Trophoblast cell (in vitro differentiated cells and primary cell): ENCODE measurements at regions not wholly inside any gene's neighbourhood (a gene's known extent, or its start where the extent isn't known, plus 50 kb on each side); places are given as distances from the start of the nearest gene placed in this dataset.
A peak's percentile ranks its signal among the peaks of the same experiment; 100 is the strongest.
"Not testable (repeated sequence)": the region's sequence is repeated elsewhere in the genome, so short reads cannot be mapped to it uniquely, and the experiment has no call there.

ENCODE experiments used
- DNase-seq, 2 donors: peaks; one replicate each; pipeline ENCODE4 v3.0.0-alpha.2; 2016
- H2AFZ ChIP-seq: 2 replicates; pipeline ENCODE4 v1.6.1; 2013; ENCODE audit warnings: low read length, moderate library complexity, mild to moderate bottlenecking; ENCODE audit not compliant: insufficient read depth, poor library complexity
- H2AK5ac ChIP-seq: 2 replicates; pipeline ENCODE4 v1.6.1; 2013; ENCODE audit warnings: mild to moderate bottlenecking, low read length
- H2BK120ac ChIP-seq: 2 replicates; pipeline ENCODE4 v1.6.1; 2013; ENCODE audit warnings: low read length, mild to moderate bottlenecking, moderate library complexity; ENCODE audit not compliant: insufficient read depth, poor library complexity
- H2BK12ac ChIP-seq: 2 replicates; pipeline ENCODE4 v1.6.1; 2013; ENCODE audit warnings: mild to moderate bottlenecking, low read length, moderate library complexity
- H2BK5ac ChIP-seq: 2 replicates; pipeline ENCODE4 v1.6.1; 2013; ENCODE audit warnings: low read length, low read depth, moderate library complexity, mild to moderate bottlenecking; ENCODE audit not compliant: poor library complexity
- H3K14ac ChIP-seq: 2 replicates; pipeline ENCODE4 v1.6.1; 2013; ENCODE audit warnings: mild to moderate bottlenecking, low read length
- H3K18ac ChIP-seq: 2 replicates; pipeline ENCODE4 v1.6.1; 2013; ENCODE audit warnings: mild to moderate bottlenecking, low read length
- H3K23ac ChIP-seq: 2 replicates; pipeline ENCODE4 v1.6.1; 2013; ENCODE audit warnings: low read length
- H3K27ac ChIP-seq: 2 replicates; pipeline ENCODE4 v1.5.1; 2013; ENCODE audit warnings: low read depth, mild to moderate bottlenecking, inconsistent platforms, low read length, moderate library complexity
- H3K27me3 ChIP-seq: 2 replicates; pipeline ENCODE4 v1.6.1; 2013; ENCODE audit warnings: inconsistent platforms, mild to moderate bottlenecking, low read length, moderate library complexity; ENCODE audit not compliant: insufficient read depth
- H3K36me3 ChIP-seq, 2 experiments: 1 replicate in 1 of 2; 2 replicates in 1 of 2; pipeline ENCODE4 v1.6.1; 2013; ENCODE audit warnings: low read length in 2 of 2, mild to moderate bottlenecking in 2 of 2, moderate library complexity in 1 of 2; ENCODE audit not compliant: insufficient read depth in 2 of 2, control insufficient read depth in 1 of 2
- H3K4ac ChIP-seq: 2 replicates; pipeline ENCODE4 v1.6.1; 2013; ENCODE audit warnings: low read depth, mild to moderate bottlenecking, low read length, moderate library complexity
- H3K4me1 ChIP-seq, 2 experiments: 1 replicate in 1 of 2; 2 replicates in 1 of 2; pipeline ENCODE4 v1.6.1; 2013; ENCODE audit warnings: low read length in 2 of 2, mild to moderate bottlenecking in 2 of 2, moderate library complexity in 1 of 2; ENCODE audit not compliant: insufficient read depth in 2 of 2, control insufficient read depth in 1 of 2
- H3K4me2 ChIP-seq: 2 replicates; pipeline ENCODE4 v1.6.1; 2013; ENCODE audit warnings: inconsistent platforms, mild to moderate bottlenecking, low read length, moderate library complexity
- H3K4me3 ChIP-seq: 2 replicates; pipeline ENCODE4 v1.5.1; 2013; ENCODE audit warnings: mild to moderate bottlenecking, low read depth, low read length, inconsistent platforms
- H3K79me1 ChIP-seq: one replicate; pipeline ENCODE4 v1.6.1; 2013; ENCODE audit warnings: low read length
- H3K79me2 ChIP-seq: 2 replicates; pipeline ENCODE4 v1.6.1; 2013; ENCODE audit warnings: low read length, mild to moderate bottlenecking; ENCODE audit not compliant: control insufficient read depth, insufficient read depth, poor library complexity
- H3K9ac ChIP-seq: 2 replicates; pipeline ENCODE4 v1.6.1; 2013; ENCODE audit warnings: mild to moderate bottlenecking, low read length
- H3K9me3 ChIP-seq: 2 replicates; pipeline ENCODE4 v1.6.1; 2013; ENCODE audit warnings: low read depth, mild to moderate bottlenecking, control low read depth, inconsistent platforms, low read length; ENCODE audit not compliant: insufficient read depth
- H4K12ac ChIP-seq: 2 replicates; pipeline ENCODE4 v1.6.1; 2013; ENCODE audit warnings: low read depth, mild to moderate bottlenecking, low read length, moderate library complexity
- H4K8ac ChIP-seq: 2 replicates; pipeline ENCODE4 v1.6.1; 2013; ENCODE audit warnings: low read depth, mild to moderate bottlenecking, low read length, moderate library complexity
- H4K91ac ChIP-seq: one replicate; pipeline ENCODE4 v1.6.1; 2013; ENCODE audit warnings: low read depth, mild to moderate bottlenecking, low read length, moderate library complexity
- WGBS: extraction: QIAGEN DNeasy Blood & Tissue Kit; methylation state at CpG from one replicate; pipeline ENCODE4 v1.1.7; 2013; ENCODE audit warnings: missing lambda C conversion rate; ENCODE audit not compliant: insufficient read length, insufficient coverage; ENCODE audit errors: extremely low coverage; 5-methylcytosine and 5-hydroxymethylcytosine counted together

GRCh38 chr12:102643879-102644575, 163.7 kb upstream of the IGF1 start:
- Histone ChIP-seq H3K18ac (no peak overlapping the region), H3K79me1 (no peaks in the 10 kb centered on the region), H4K91ac (no peak overlapping the region), H3K36me3 (no peaks in the 10 kb centered on the region), H2AK5ac (no peak overlapping the region), H2AFZ (no peak overlapping the region), H4K12ac (no peak overlapping the region), H2BK12ac (no peak overlapping the region), H4K8ac (no peak overlapping the region), H3K27ac (no peak overlapping the region), H3K23ac (no peak overlapping the region), H3K4me1 (no peaks in the 10 kb centered on the region), H2BK120ac (no peak overlapping the region), H3K4me3 (no peak overlapping the region), H2BK5ac (no peak overlapping the region), H3K4ac (no peak overlapping the region), H3K14ac (no peak overlapping the region), H3K79me2 (no peaks in the 10 kb centered on the region), H3K9ac (no peak overlapping the region), H3K4me2 (no peak overlapping the region), H3K9me3 (no peaks in the 10 kb centered on the region), H3K27me3 (no peaks in the 10 kb centered on the region)
- no CpG with 5 or more reads among the region's 2 CpGs for WGBS
- DNase-seq, result no peak

GRCh38 chr12:102642199-102642598, 161.8 kb upstream of the IGF1 start:
- no peaks in the 10 kb centered on the region for H3K79me2 ChIP-seq
- H3K18ac ChIP-seq, result no peak overlapping the region
- no peak overlapping the region for H3K14ac ChIP-seq
- no peak overlapping the region for H3K9ac ChIP-seq
- H2BK5ac ChIP-seq, result no peak overlapping the region
- H2AFZ ChIP-seq, result no peak overlapping the region
- H2BK120ac ChIP-seq, result no peak overlapping the region
- H3K79me1 ChIP-seq, result no peaks in the 10 kb centered on the region
- H3K27ac ChIP-seq, result no peak overlapping the region
- no peaks in the 10 kb centered on the region for H3K27me3 ChIP-seq
- DNase-seq, result no peak
- H2AK5ac ChIP-seq, result no peak overlapping the region
- H4K8ac ChIP-seq, result no peak overlapping the region
- H4K91ac ChIP-seq, result no peak overlapping the region
- no peaks in the 10 kb centered on the region for H3K9me3 ChIP-seq
- WGBS, result no CpG with 5 or more reads among the region's 2 CpGs
- H3K23ac ChIP-seq, result no peak overlapping the region
- no peak overlapping the region for H3K4me2 ChIP-seq
- H4K12ac ChIP-seq, result no peak overlapping the region
- H3K4me1 ChIP-seq, result no peaks in the 10 kb centered on the region
- no peak overlapping the region for H2BK12ac ChIP-seq
- no peaks in the 10 kb centered on the region for H3K36me3 ChIP-seq
- H3K4me3 ChIP-seq, result no peak overlapping the region
- no peak overlapping the region for H3K4ac ChIP-seq

- not testable (repeated sequence) for H3K9me3 ChIP-seq, H3K79me1 ChIP-seq, H3K18ac ChIP-seq, H3K14ac ChIP-seq, H4K91ac ChIP-seq, H3K4me1 ChIP-seq, H2AFZ ChIP-seq, H3K23ac ChIP-seq, H3K36me3 ChIP-seq, H2BK12ac ChIP-seq, H2BK120ac ChIP-seq, H3K27ac ChIP-seq, H3K27me3 ChIP-seq, H3K4ac ChIP-seq, H2AK5ac ChIP-seq, H4K8ac ChIP-seq, H4K12ac ChIP-seq, H2BK5ac ChIP-seq, H3K4me2 ChIP-seq, H3K4me3 ChIP-seq, H3K79me2 ChIP-seq, H3K9ac ChIP-seq, DNase-seq
- WGBS, result no CpG with 5 or more reads among the region's 1 CpG
These were observed 160.3 kb upstream of the IGF1 start for GRCh38 chr12:102640658-102641057.

GRCh38 chr12:102638777-102639176, 158.4 kb upstream of the IGF1 start:
- Histone ChIP-seq H4K91ac (no peak overlapping the region), H3K9me3 (no peaks in the 10 kb centered on the region), H3K4me3 (no peak overlapping the region), H3K23ac (no peak overlapping the region), H2AFZ (no peak overlapping the region), H3K79me2 (no peaks in the 10 kb centered on the region), H3K4me1 (no peaks in the 10 kb centered on the region), H2BK120ac (no peak overlapping the region), H3K18ac (no peak overlapping the region), H3K27me3 (no peaks in the 10 kb centered on the region), H3K27ac (no peak overlapping the region), H3K4me2 (no peak overlapping the region), H3K4ac (no peak overlapping the region), H4K8ac (no peak overlapping the region), H3K36me3 (no peaks in the 10 kb centered on the region), H3K79me1 (no peaks in the 10 kb centered on the region), H4K12ac (no peak overlapping the region), H2AK5ac (no peak overlapping the region), H2BK12ac (no peak overlapping the region), H3K9ac (no peak overlapping the region), H2BK5ac (no peak overlapping the region), H3K14ac (no peak overlapping the region)
- DNase-seq, result peak in 1 of 2 donors; percentile 16
- no CpG with 5 or more reads among the region's 1 CpG for WGBS
